ENCODE measurements at regions not wholly inside any gene's neighbourhood (a gene's known extent, or its start where the extent isn't known, plus 50 kb on each side); places are given as distances from the start of the nearest gene placed in this dataset.
"Not testable (repeated sequence)": the region's sequence is repeated elsewhere in the genome, so short reads cannot be mapped to it uniquely, and the experiment has no call there.

DNA sequence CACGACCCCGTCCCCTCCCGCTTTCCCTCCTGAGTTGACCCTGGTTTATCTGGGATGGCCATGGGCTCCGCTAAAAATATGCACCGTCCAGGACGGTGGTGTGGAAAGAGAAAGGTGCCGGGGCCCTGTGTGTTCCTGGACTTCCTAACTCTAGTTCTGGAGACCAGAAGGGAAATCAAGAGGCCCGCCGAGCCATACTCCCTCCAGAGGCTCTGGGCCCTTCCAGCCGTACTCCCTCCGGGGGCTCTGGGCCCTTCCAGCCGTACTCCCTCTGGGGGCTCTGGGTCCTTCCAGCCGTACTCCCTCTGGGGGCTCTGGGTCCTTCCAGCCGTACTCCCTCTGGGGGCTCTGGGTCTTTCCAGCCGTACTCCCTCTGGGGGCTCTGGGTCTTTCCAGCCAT is 168.5 kb downstream of the LAT start:
- TF ChIP-seq, protein P1, sequence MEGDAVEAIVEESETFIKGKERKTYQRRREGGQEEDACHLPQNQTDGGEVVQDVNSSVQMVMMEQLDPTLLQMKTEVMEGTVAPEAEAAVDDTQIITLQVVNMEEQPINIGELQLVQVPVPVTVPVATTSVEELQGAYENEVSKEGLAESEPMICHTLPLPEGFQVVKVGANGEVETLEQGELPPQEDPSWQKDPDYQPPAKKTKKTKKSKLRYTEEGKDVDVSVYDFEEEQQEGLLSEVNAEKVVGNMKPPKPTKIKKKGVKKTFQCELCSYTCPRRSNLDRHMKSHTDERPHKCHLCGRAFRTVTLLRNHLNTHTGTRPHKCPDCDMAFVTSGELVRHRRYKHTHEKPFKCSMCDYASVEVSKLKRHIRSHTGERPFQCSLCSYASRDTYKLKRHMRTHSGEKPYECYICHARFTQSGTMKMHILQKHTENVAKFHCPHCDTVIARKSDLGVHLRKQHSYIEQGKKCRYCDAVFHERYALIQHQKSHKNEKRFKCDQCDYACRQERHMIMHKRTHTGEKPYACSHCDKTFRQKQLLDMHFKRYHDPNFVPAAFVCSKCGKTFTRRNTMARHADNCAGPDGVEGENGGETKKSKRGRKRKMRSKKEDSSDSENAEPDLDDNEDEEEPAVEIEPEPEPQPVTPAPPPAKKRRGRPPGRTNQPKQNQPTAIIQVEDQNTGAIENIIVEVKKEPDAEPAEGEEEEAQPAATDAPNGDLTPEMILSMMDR (conservative IDR thresholded peaks at IDR 0.05; ENCODE audit: low read length): not testable (repeated sequence)
- not testable (repeated sequence) for TF ChIP-seq EZH2phosphoT487 (IDR thresholded peaks at IDR 0.05; ENCODE audit: borderline replicate concordance, low read depth, low read length)
